GM13976 (cell line): ENCODE measurements at regions not wholly inside any gene's neighbourhood (a gene's known extent, or its start where the extent isn't known, plus 50 kb on each side); places are given as distances from the start of the nearest gene placed in this dataset.
"Not testable (repeated sequence)": the region's sequence is repeated elsewhere in the genome, so short reads cannot be mapped to it uniquely, and the experiment has no call there.

ENCODE experiments used
- DNase-seq: peaks from one replicate; pipeline ENCODE4 v3.0.0; 2012; ENCODE audit warnings: low spot score
- in situ Hi-C: fragments of 300-500 bp; cut with MboI; formaldehyde crosslinking; loops from one replicate; pipeline ENCODE4 v1.12.0; 2022; ENCODE audit warnings: low sequenced_read_pairs, mixed read lengths, inconsistent platforms; ENCODE audit not compliant: unreplicated experiment
- TF ChIP-seq, protein P1 (sequence below): IDR thresholded peaks from 2 replicates; pipeline ENCODE4 v1.5.1; 2012; ENCODE audit warnings: borderline replicate concordance, mild to moderate bottlenecking; ENCODE audit not compliant: insufficient read depth; ENCODE audit errors: extremely low read depth, missing control alignments, control extremely low read depth

DNA sequence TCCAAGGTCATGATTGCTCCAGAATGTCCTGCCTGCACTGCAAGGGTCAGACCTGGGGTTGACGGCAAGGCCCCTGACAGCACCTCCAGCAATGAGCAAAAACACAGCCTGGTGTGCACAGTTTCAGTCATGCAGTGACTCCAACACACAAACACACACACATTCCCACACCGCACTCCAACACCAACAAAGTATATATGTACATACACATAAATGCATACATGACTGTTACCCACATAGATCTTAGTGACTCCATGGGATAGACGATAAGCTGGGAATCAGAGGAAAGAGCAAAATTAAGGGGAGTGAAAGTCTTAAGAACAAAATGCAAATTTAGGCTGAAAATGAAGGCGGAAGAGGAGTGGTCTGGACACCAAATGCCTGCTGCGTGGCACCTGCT, 112.7 kb upstream of the TEKT4 start:
- TF ChIP-seq, protein P1, sequence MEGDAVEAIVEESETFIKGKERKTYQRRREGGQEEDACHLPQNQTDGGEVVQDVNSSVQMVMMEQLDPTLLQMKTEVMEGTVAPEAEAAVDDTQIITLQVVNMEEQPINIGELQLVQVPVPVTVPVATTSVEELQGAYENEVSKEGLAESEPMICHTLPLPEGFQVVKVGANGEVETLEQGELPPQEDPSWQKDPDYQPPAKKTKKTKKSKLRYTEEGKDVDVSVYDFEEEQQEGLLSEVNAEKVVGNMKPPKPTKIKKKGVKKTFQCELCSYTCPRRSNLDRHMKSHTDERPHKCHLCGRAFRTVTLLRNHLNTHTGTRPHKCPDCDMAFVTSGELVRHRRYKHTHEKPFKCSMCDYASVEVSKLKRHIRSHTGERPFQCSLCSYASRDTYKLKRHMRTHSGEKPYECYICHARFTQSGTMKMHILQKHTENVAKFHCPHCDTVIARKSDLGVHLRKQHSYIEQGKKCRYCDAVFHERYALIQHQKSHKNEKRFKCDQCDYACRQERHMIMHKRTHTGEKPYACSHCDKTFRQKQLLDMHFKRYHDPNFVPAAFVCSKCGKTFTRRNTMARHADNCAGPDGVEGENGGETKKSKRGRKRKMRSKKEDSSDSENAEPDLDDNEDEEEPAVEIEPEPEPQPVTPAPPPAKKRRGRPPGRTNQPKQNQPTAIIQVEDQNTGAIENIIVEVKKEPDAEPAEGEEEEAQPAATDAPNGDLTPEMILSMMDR = no peak
- in situ Hi-C loops = no loop called here
- DNase-seq = no peak

DNA sequence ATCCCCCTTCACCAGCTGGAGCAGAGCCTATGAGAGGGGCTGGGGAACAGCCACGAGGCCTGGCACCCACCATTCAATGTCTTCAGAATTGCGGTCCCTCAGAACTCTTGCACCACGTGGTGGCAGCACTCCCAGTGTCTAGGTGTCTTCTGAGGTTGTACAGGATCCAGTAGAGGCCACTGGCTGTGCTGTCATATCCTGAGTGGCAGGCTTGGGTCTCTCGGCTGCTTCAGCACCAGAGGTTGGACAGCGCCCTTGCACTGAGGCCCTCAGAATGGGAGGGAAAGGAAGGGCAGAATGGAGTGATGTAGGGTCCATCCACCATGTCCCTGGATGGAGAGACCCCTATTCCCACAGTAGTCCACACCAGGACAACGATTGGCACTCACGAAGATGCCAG, 112.0 kb upstream of the TEKT4 start:
- no peak for DNase-seq
- TF ChIP-seq, protein P1 = no peak
- in situ Hi-C loops = no loop called here

DNA sequence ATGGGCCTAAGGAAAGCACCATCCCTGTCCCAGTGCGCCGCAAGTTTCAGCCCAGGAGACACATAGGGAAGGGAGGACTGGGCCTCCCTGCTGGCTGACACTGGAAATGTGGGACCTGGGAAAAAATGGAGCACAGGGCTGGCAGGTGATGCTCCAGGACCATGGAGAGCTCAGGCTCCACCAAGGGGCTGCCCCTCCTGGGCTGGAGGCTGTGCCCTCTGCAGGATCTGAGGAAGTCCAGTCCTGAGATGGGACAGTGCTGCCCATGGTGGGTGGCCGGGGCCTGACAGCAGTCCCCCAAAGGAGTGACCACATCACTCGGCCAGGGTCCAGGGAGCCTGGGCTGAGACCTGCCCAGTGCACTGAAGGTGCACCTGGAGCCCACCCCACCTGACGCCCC, 108.6 kb upstream of the TEKT4 start:
- TF ChIP-seq, protein P1 = no peak
- DNase-seq = no peak
- in situ Hi-C loops = no loop called here

DNA sequence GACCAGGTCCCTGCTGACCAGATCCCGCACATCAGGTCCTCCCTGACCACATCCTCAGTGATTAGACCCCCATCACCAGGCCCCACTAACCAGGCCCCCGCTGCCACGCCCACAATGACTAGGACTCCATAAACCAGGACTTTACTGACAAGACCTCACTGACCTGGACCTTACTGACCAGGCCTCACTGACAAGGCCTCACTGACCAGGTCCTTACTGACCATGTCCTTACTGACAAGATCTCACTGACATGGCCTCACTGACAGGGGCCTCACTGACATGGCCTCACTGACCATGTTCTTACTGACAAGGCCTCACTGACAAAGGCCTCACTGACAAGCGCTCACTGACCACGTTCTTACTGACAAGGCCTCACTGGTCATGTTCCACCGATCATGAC, 107.9 kb upstream of the TEKT4 start:
- TF ChIP-seq, protein P1 = no peak
- no peak for DNase-seq
- in situ Hi-C loops = no loop called here

DNA sequence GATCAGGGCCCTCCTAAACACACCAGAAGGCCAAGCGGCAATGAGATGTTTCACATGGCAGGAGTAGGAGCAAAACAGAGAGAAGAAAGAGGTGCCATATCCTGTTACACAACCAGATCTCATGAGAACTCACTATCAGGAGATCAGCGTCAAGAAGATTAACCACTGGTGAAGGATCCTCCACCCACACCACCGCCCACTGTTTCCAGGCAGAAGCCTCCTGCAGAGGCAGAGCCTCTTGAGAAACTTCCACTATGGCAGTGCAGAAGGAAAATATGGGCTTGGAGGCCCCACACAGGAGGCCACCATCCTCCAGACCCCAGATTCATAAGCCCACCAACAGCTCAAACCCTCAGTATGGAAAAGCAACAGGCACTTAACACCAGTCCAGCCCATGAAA, 106.9 kb upstream of the TEKT4 start:
- in situ Hi-C loops, DNase-seq: not testable (repeated sequence)

DNA sequence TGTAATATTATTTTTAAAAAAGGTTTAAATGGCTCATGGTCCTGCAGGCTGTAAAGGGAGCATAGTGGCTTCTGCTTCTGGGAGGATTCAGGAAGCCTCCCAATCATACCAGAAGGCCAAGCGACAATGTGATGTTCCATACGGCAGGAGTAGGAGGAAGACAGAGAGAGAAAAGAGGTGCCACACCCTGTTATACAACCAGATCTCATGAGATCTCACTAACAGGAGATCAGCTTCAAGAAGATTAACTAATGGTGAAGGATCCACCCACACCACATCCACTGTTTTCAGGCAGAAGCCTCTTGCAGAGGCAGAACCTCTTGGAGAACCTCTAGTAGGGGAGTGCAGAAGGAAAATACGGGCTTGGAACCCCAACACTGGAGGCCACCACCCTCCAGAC, 103.9 kb upstream of the TEKT4 start:
- in situ Hi-C loops = no loop called here
- DNase-seq = no peak
- TF ChIP-seq, protein P1 = no peak

DNA sequence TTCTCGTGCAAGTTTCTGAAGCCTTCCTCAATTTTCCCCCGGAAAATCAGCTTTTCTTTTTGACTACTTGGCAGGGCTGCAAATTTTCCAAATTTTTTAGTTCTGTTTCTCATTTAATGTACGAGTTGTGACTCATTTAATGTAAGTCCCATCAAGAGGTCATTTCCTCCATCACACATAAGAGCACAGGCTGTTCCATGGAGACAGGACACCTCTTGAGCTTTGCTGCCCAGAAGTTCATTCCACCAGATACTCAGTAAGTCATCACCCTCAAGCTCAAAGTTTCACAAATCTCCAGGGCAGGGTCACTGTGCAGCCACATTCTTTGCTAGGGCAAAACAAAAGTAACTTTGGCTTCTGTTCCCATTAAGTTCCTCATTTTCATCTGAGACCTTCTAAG, 101.5 kb upstream of the TEKT4 start:
- TF ChIP-seq, protein P1 = no peak
- in situ Hi-C loops = no loop called here
- DNase-seq = no peak
